Stimulated activated CD4-positive, alpha-beta T cell treated with anti-CD3 and anti-CD28 coated beads, Interleukin-2, amount 100 ng/mL, for 4 hours (primary cell): ENCODE measurements at regions not wholly inside any gene's neighbourhood (a gene's known extent, or its start where the extent isn't known, plus 50 kb on each side); places are given as distances from the start of the nearest gene placed in this dataset.

Experiments
- DNase-seq: peaks from one replicate; pipeline ENCODE4 v3.0.0-alpha.2; 2020; ENCODE audit warnings: low read depth

- no peak for DNase-seq
These were observed 196.3 kb downstream of the PSAT1 start for GRCh38 chr9:78493166-78493742.

GRCh38 chr9:78502566-78502965 is 205.6 kb downstream of the PSAT1 start:
- no peak for DNase-seq

GRCh38 chr9:78505546-78505945 is 208.6 kb downstream of the PSAT1 start:
- no peak for DNase-seq

- DNase-seq: no peak
These were observed 210.1 kb downstream of the PSAT1 start for GRCh38 chr9:78507037-78507436.

GRCh38 chr9:78510035-78510434 is 213.1 kb downstream of the PSAT1 start:
- DNase-seq: no peak

- no peak for DNase-seq
These were observed 218.2 kb downstream of the PSAT1 start for GRCh38 chr9:78515108-78515507.

- DNase-seq: no peak
These were observed 222.9 kb downstream of the PSAT1 start for GRCh38 chr9:78519786-78520185.

- DNase-seq: no peak
These were observed 224.8 kb downstream of the PSAT1 start for GRCh38 chr9:78521680-78522079.

GRCh38 chr9:78525986-78526560 is 229.1 kb downstream of the PSAT1 start:
- no peak for DNase-seq

- no peak for DNase-seq
These were observed 236.6 kb downstream of the PSAT1 start for GRCh38 chr9:78533500-78533899.

- DNase-seq: no peak
These were observed 242.3 kb downstream of the PSAT1 start for GRCh38 chr9:78539188-78539587.

GRCh38 chr9:78539904-78540303 is 243.0 kb downstream of the PSAT1 start:
- no peak for DNase-seq

- no peak for DNase-seq
These were observed 245.0 kb downstream of the PSAT1 start for GRCh38 chr9:78541868-78542443.

GRCh38 chr9:78542491-78543181 is 245.7 kb downstream of the PSAT1 start:
- no peak for DNase-seq

GRCh38 chr9:78543353-78543752 is 246.4 kb downstream of the PSAT1 start:
- no peak for DNase-seq

- no peak for DNase-seq
These were observed 247.3 kb downstream of the PSAT1 start for GRCh38 chr9:78544230-78544629.

GRCh38 chr9:78547831-78548230 is 250.9 kb downstream of the PSAT1 start:
- DNase-seq: no peak

GRCh38 chr9:78548670-78549069 is 251.7 kb downstream of the PSAT1 start:
- no peak for DNase-seq

- no peak for DNase-seq
These were observed 252.8 kb downstream of the PSAT1 start for GRCh38 chr9:78549711-78550110.

- no peak for DNase-seq
These were observed 255.9 kb downstream of the PSAT1 start for GRCh38 chr9:78552802-78553201.

GRCh38 chr9:78557540-78557939 is 260.6 kb downstream of the PSAT1 start:
- no peak for DNase-seq

- no peak for DNase-seq
These were observed 262.5 kb downstream of the PSAT1 start for GRCh38 chr9:78559449-78559885.

- DNase-seq: no peak
These were observed 265.1 kb downstream of the PSAT1 start for GRCh38 chr9:78562021-78562420.
